Neutrophil (primary cell): ENCODE measurements at regions not wholly inside any gene's neighbourhood (a gene's known extent, or its start where the extent isn't known, plus 50 kb on each side); places are given as distances from the start of the nearest gene placed in this dataset.

Experiments
- H3K27ac ChIP-seq: fragments of 200-600 bp; sonication (generic); 2 replicates; pipeline ENCODE4 v1.5.1; 2016; ENCODE audit warnings: mild to moderate bottlenecking, moderate library complexity
- H3K27me3 ChIP-seq: fragments of 200-600 bp; sonication (generic); 2 replicates; pipeline ENCODE4 v1.6.0; 2016; ENCODE audit warnings: mild to moderate bottlenecking
- H3K36me3 ChIP-seq: fragments of 200-600 bp; sonication (generic); 2 replicates; pipeline ENCODE4 v1.5.1; 2017
- H3K4me1 ChIP-seq, 2 experiments: fragments of 200-600 bp in 1 of 2; sonication (generic) in 1 of 2; 1 replicate in 1 of 2; 2 replicates in 1 of 2; pipeline versions ENCODE4 v1.5.1 to v1.6.1; 2013 to 2016; ENCODE audit warnings: low read depth in 1 of 2, low read length in 1 of 2, mild to moderate bottlenecking in 1 of 2, moderate library complexity in 1 of 2; ENCODE audit not compliant: control insufficient read depth in 1 of 2, insufficient read depth in 1 of 2
- H3K4me3 ChIP-seq, 2 experiments: fragments of 200-600 bp in 1 of 2; sonication (generic) in 1 of 2; 1 replicate in 1 of 2; 2 replicates in 1 of 2; pipeline ENCODE4 v1.5.1; 2013 to 2016; ENCODE audit warnings: low read depth in 1 of 2, low read length in 1 of 2, mild to moderate bottlenecking in 1 of 2, moderate library complexity in 1 of 2
- H3K9me3 ChIP-seq: fragments of 200-600 bp; sonication (generic); 2 replicates; pipeline ENCODE4 v1.5.1; 2016
- CTCF ChIP-seq: fragments of 200-600 bp; sonication (generic); IDR thresholded peaks from 2 replicates; pipeline ENCODE4 v1.5.1; 2016; ENCODE audit warnings: antibody characterized with exemption

GRCh38 chr2:211132046-211132445, 575.6 kb downstream of the CPS1 start:
- Histone ChIP-seq H3K27me3 (no peaks in the 10 kb centered on the region), H3K36me3 (no peaks in the 10 kb centered on the region), H3K27ac (no peak overlapping the region), H3K4me3 (no peak overlapping the region), H3K4me1 (no peaks in the 10 kb centered on the region), H3K9me3 (no peaks in the 10 kb centered on the region)
- no peak for TF ChIP-seq CTCF

- Histone ChIP-seq H3K4me3 (no peak overlapping the region), H3K27ac (no peak overlapping the region), H3K36me3 (no peaks in the 10 kb centered on the region), H3K27me3 (no peaks in the 10 kb centered on the region), H3K9me3 (no peaks in the 10 kb centered on the region), H3K4me1 (no peaks in the 10 kb centered on the region)
- no peak for TF ChIP-seq CTCF
Observed at GRCh38 chr2:211132573-211132972, 576.2 kb downstream of the CPS1 start.

- no peaks in the 10 kb centered on the region for H3K9me3 ChIP-seq
- no peaks in the 10 kb centered on the region for H3K27me3 ChIP-seq
- H3K27ac ChIP-seq, result no peak overlapping the region
- H3K4me3 ChIP-seq, result no peak overlapping the region
- H3K4me1 ChIP-seq, result no peaks in the 10 kb centered on the region
- no peak for TF ChIP-seq CTCF
- H3K36me3 ChIP-seq, result no peaks in the 10 kb centered on the region
Observed at GRCh38 chr2:211133766-211134165, 577.4 kb downstream of the CPS1 start.

- Histone ChIP-seq H3K36me3 (no peaks in the 10 kb centered on the region), H3K27ac (no peak overlapping the region), H3K9me3 (no peaks in the 10 kb centered on the region), H3K4me3 (no peak overlapping the region), H3K4me1 (no peaks in the 10 kb centered on the region), H3K27me3 (no peaks in the 10 kb centered on the region)
- TF ChIP-seq CTCF, result no peak
Observed at GRCh38 chr2:211138551-211138950, 582.2 kb downstream of the CPS1 start.

- no peaks in the 10 kb centered on the region for H3K4me1 ChIP-seq
- no peak for TF ChIP-seq CTCF
Observed at GRCh38 chr2:211141646-211142045, 585.2 kb downstream of the CPS1 start.

GRCh38 chr2:211144078-211144477, 587.7 kb downstream of the CPS1 start:
- Histone ChIP-seq H3K27me3 (no peaks in the 10 kb centered on the region), H3K27ac (no peak overlapping the region)
- no peak for TF ChIP-seq CTCF

More at GRCh38 chr2:211141646-211142045, 585.2 kb downstream of the CPS1 start:
- H3K36me3 ChIP-seq, result no peaks in the 10 kb centered on the region
- no peak overlapping the region for H3K27ac ChIP-seq
- no peak overlapping the region for H3K4me3 ChIP-seq
- H3K27me3 ChIP-seq, result no peaks in the 10 kb centered on the region
- H3K9me3 ChIP-seq, result no peaks in the 10 kb centered on the region

More at GRCh38 chr2:211144078-211144477, 587.7 kb downstream of the CPS1 start:
- no peaks in the 10 kb centered on the region for H3K9me3 ChIP-seq
- no peak overlapping the region for H3K4me3 ChIP-seq
- H3K4me1 ChIP-seq, result no peaks in the 10 kb centered on the region
- no peaks in the 10 kb centered on the region for H3K36me3 ChIP-seq
